ENCODE measurements at regions not wholly inside any gene's neighbourhood (a gene's known extent, or its start where the extent isn't known, plus 50 kb on each side); places are given as distances from the start of the nearest gene placed in this dataset.
A peak's percentile ranks its signal among the peaks of the same experiment; 100 is the strongest.
"Not testable (repeated sequence)": the region's sequence is repeated elsewhere in the genome, so short reads cannot be mapped to it uniquely, and the experiment has no call there.

GRCh38 chr22:38375784-38376183 lies 58.6 kb upstream of the CSNK1E start:
- H3K4me1 ChIP-seq; H3K9me3 ChIP-seq; intact Hi-C loops (cut with DNase I); H3K4me3 ChIP-seq; H3K36me3 ChIP-seq; H3K27me3 ChIP-seq; FAIRE-seq; ATAC-seq; DNase-seq; H3K27ac ChIP-seq: not testable (repeated sequence)
- WGBS, 2 donors: 84% methylated on average over 2 of the region's 2 CpGs

GRCh38 chr22:38375005-38375404 lies 57.8 kb upstream of the CSNK1E start:
- H3K4me1 ChIP-seq; ATAC-seq; H3K9me3 ChIP-seq; intact Hi-C loops (cut with DNase I); H3K27me3 ChIP-seq; FAIRE-seq; H3K4me3 ChIP-seq; DNase-seq; H3K36me3 ChIP-seq; H3K27ac ChIP-seq: not testable (repeated sequence)

GRCh38 chr22:38374433-38374831 lies 57.2 kb upstream of the CSNK1E start:
- H3K4me1 ChIP-seq; H3K36me3 ChIP-seq; intact Hi-C loops (cut with DNase I); DNase-seq; H3K27me3 ChIP-seq; H3K4me3 ChIP-seq; FAIRE-seq; H3K27ac ChIP-seq; H3K9me3 ChIP-seq: not testable (repeated sequence)
- peak in 1 of 4 donors; percentile 41 for ATAC-seq
- 31 to 32% methylated on average over 3 of the region's 3 CpGs for WGBS, 2 donors

DNA sequence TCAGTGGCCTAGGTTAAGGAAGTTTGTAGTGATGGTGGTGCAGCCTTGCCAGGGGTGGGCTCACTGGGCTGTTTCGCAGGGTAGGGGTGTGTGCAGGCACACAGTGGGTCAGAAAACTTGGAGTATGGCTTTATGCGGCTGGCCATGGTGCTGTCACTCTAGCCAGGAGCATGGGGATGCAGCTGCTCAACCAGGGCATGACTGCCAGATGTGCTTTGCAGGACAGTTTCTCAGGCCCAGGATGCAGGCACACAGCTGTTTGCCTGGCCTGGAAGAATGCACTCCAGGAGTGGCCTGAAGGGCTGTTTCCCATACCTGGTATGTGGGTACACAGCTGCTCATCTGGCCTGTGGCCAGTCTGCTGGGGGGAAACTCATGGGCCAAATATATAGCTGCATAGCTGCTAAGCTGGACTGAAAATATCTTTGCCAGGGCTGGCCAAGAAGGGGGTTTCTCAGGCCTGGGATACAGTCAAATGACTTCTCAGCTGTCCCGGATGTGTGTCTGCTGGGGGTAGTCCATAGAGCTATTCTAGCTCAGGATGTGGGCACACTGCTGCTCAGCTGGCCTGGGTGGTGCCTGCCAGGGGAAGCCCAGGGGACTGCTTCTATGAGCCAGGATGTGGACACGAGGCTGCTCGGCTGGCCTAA lies 56.7 kb upstream of the CSNK1E start:
- intact Hi-C loops (cut with DNase I); H3K4me1 ChIP-seq; H3K36me3 ChIP-seq; FAIRE-seq; H3K9me3 ChIP-seq; H3K4me3 ChIP-seq; H3K27me3 ChIP-seq; H3K27ac ChIP-seq: not testable (repeated sequence)
- WGBS, 2 donors: 60 to 64% methylated on average over 4 to 5 of the region's 5 CpGs
- ATAC-seq (peak in 2 of 4 donors; percentile 22 to 40), DNase-seq (peak in 4 of 6 donors; percentile 33 to 58 (median 50))

DNA sequence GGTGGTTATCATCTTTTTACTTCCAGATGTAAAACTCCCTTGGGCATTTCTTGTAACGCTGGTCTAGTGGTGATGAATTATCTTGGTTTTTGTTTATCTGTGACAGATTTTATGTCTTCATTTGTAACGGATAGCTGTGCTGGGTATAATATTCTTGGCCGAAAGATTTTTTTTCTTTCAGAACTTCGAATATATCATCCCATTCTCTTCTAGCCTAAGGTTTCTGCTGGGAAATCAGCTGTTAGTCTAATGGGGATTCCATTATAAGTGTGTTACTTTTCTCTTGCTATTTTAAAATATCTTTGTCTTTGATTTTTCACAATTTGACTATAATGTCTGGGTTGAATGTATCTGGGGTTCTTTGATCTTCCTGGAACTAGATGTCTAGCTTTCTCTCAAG lies 55.4 kb upstream of the CSNK1E start:
- ATAC-seq: not testable (repeated sequence)

GRCh38 chr22:38370490-38370889 lies 53.3 kb upstream of the CSNK1E start:
- H3K27ac ChIP-seq; H3K36me3 ChIP-seq; H3K9me3 ChIP-seq; FAIRE-seq; H3K27me3 ChIP-seq; intact Hi-C loops (cut with DNase I); ATAC-seq; DNase-seq; H3K4me1 ChIP-seq; H3K4me3 ChIP-seq: not testable (repeated sequence)
- 92 to 97% methylated on average over 3 of the region's 3 CpGs for WGBS, 2 donors

More for the DNA sequence above, 55.4 kb upstream of the CSNK1E start:
- DNase-seq; H3K27ac ChIP-seq; H3K36me3 ChIP-seq; H3K9me3 ChIP-seq; H3K4me1 ChIP-seq; H3K4me3 ChIP-seq; intact Hi-C loops (cut with DNase I); FAIRE-seq; H3K27me3 ChIP-seq: not testable (repeated sequence)
- WGBS, 2 donors: 97 to 98% methylated on average over 4 of the region's 4 CpGs

DNA sequence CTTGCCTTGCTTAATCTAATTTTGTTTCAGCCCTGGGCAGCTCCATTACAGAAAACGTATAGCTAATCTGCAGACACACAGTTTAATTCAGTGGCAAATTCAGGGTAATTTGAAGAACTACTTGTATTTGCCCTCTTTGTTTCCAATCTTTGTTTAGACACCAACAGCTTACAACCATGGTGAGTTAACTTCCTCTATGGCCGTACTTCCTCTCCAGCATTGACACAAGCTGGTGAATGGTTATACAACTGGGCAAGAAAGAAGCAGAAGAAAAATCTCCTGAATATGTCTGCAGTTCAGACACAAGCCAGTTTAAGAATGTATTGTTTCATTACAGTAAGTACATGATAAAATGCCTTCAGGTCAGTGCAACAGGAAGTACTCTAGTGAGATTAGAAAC lies 51.9 kb upstream of the CSNK1E start:
- DNase-seq; FAIRE-seq; H3K4me1 ChIP-seq; H3K36me3 ChIP-seq; intact Hi-C loops (cut with DNase I); H3K4me3 ChIP-seq; ATAC-seq; H3K27me3 ChIP-seq; H3K27ac ChIP-seq; H3K9me3 ChIP-seq: not testable (repeated sequence)
- 66 to 78% methylated on average over 2 of the region's 2 CpGs for WGBS, 2 donors
